Stimulated activated CD4-positive, alpha-beta T cell treated with anti-CD3 and anti-CD28 coated beads, Interleukin-15, amount 100 ng/mL, for 1 hour (primary cell): ENCODE measurements at regions not wholly inside any gene's neighbourhood (a gene's known extent, or its start where the extent isn't known, plus 50 kb on each side); places are given as distances from the start of the nearest gene placed in this dataset.

ENCODE experiments used
- DNase-seq, 2 donors: peaks; one replicate each; pipeline ENCODE4 v3.0.0-alpha.2; 2020; ENCODE audit warnings: low read depth in 1 of 2, low spot score in 1 of 2

- DNase-seq, result no peak
Observed at GRCh38 chr19:30150626-30151025, 208.6 kb downstream of the URI1 start.

- DNase-seq, result no peak
Observed at GRCh38 chr19:30151081-30151480, 209.0 kb downstream of the URI1 start.

- no peak for DNase-seq
Observed at GRCh38 chr19:30152510-30153291, 210.7 kb downstream of the URI1 start.

GRCh38 chr19:30153326-30154210 is 211.5 kb downstream of the URI1 start:
- no peak for DNase-seq

GRCh38 chr19:30154410-30154809 is 212.4 kb downstream of the URI1 start:
- DNase-seq, result no peak

- DNase-seq, result no peak
Observed at GRCh38 chr19:30155381-30156200, 213.6 kb downstream of the URI1 start.

- DNase-seq, result no peak
Observed at GRCh38 chr19:30156646-30157045, 214.6 kb downstream of the URI1 start.

GRCh38 chr19:30158067-30158892 is 213.9 kb upstream of the ZNF536 start:
- DNase-seq, result no peak

- no peak for DNase-seq
Observed at GRCh38 chr19:30158893-30159245, 213.3 kb upstream of the ZNF536 start.

GRCh38 chr19:30159636-30160035 is 212.5 kb upstream of the ZNF536 start:
- DNase-seq, result no peak

GRCh38 chr19:30160426-30160825 is 211.8 kb upstream of the ZNF536 start:
- no peak for DNase-seq

- no peak for DNase-seq
Observed at GRCh38 chr19:30161021-30161655, 211.0 kb upstream of the ZNF536 start.

GRCh38 chr19:30161770-30162169 is 210.4 kb upstream of the ZNF536 start:
- DNase-seq, result no peak

- DNase-seq, result no peak
Observed at GRCh38 chr19:30162718-30163117, 209.5 kb upstream of the ZNF536 start.

- DNase-seq, result no peak
Observed at GRCh38 chr19:30163663-30164062, 208.5 kb upstream of the ZNF536 start.

GRCh38 chr19:30165228-30165813 is 206.9 kb upstream of the ZNF536 start:
- DNase-seq, result no peak

GRCh38 chr19:30167206-30167868 is 204.8 kb upstream of the ZNF536 start:
- no peak for DNase-seq

GRCh38 chr19:30167976-30168635 is 204.1 kb upstream of the ZNF536 start:
- DNase-seq, result no peak

- DNase-seq, result no peak
Observed at GRCh38 chr19:30168760-30169159, 203.4 kb upstream of the ZNF536 start.
